HuH-7.5 (cell line): ENCODE measurements at regions not wholly inside any gene's neighbourhood (a gene's known extent, or its start where the extent isn't known, plus 50 kb on each side); places are given as distances from the start of the nearest gene placed in this dataset.
"Not testable (repeated sequence)": the region's sequence is repeated elsewhere in the genome, so short reads cannot be mapped to it uniquely, and the experiment has no call there.

Source experiments
- DNase-seq: peaks from one replicate; pipeline ENCODE4 v3.0.0; 2011; ENCODE audit warnings: low spot score

DNA sequence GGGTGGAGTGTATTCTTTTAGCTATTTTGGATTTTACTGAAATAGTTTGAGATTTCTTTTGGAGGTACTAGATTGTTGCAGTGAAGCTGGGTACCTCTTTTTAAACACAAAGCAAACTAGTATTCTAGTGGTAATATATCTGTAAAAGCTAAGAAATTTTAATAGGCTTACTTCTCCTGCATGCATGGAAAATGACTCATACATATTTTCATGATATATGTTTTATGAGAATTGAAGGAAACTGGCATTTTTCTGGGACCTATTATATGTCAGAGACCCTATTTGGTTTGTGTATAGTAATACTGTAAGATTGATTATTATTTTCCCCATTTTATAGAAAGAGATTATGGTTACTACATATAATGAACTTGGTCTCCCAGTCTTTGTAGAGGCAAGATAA is 851.0 kb downstream of the DIPK2A start:
- DNase-seq: no peak

GRCh38 chr3:144831955-144832716 is 860.5 kb downstream of the DIPK2A start:
- no peak for DNase-seq

DNA sequence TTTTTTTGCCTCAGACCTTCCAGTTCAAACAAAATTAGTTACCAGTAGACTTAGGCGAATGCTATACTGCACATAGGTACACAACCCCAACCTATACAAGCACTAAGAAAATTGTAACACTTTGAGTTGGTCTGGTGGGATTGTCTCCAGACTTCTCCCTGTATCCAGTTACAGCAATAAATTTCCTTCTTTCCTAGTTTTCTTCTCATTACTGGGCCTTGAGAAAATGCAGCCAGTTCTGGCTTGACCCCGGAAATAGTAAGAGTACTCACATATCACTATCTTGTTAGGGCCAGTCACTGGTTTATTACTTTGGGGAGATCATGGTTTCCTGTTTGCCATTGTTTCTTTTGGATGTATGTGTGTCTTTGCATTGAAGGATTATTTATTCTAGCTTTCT is 868.4 kb downstream of the DIPK2A start:
- DNase-seq: no peak

GRCh38 chr3:144840866-144841265 is 869.2 kb downstream of the DIPK2A start:
- no peak for DNase-seq

GRCh38 chr3:144843099-144843498 is 871.5 kb downstream of the DIPK2A start:
- no peak for DNase-seq

DNA sequence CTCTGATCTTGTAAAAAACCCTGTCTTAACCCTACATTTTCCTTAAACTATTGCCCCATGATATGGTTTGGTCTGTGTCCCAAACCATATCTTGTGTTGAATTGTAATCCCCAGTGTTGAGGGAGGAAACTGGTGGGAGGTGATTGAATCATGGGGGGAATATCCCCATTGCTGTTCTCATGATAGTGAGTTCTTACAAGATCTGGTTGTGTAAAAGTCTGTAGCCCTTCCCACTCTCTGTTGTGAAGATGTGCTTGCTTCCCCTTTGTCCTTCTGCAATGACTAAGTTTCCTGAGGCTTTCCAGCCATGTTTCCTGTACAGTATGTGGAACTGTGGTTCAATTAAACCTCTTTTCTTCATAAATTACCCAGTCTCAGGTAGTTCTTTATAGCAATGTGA is 881.4 kb downstream of the DIPK2A start:
- DNase-seq: no peak

DNA sequence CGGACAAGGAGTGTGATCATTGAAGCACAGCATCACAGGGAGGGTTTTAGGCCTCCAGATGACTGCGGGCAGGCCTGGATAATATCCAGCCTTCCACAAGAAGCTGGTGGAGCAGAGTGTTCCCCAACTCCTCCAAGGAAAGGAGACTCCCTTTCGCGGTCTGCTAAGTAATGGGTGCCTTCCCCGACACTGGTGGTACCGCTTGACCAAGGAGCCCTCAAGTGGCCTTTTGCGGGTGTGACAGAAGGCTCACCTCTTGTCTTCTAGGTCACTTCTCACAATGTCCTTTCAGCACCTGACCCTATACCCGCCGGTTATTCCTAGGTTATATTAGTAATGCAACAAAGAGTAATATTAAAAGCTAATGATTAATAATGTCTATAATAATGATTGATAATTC is 882.4 kb downstream of the DIPK2A start:
- not testable (repeated sequence) for DNase-seq

DNA sequence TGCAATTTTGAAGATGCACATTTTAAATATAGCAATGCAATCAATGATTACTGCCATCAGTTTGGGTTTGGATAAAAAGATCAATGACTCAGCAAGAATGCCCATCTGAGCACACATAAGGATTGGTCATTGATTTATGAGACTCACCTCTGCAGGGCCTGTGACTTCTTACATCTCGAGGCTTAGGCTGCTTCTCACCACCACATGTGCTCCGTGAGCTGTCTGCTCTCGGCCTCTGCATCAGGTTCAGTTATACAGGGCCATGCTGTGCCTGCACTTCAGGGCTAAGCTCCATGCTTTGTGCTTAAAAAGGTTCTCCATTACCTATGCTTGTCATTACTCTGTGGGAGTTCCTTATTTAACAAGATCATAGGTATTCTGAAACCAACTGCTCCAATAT is 887.5 kb downstream of the DIPK2A start:
- no peak for DNase-seq

GRCh38 chr3:144864646-144865045 is 893.0 kb downstream of the DIPK2A start:
- no peak for DNase-seq

DNA sequence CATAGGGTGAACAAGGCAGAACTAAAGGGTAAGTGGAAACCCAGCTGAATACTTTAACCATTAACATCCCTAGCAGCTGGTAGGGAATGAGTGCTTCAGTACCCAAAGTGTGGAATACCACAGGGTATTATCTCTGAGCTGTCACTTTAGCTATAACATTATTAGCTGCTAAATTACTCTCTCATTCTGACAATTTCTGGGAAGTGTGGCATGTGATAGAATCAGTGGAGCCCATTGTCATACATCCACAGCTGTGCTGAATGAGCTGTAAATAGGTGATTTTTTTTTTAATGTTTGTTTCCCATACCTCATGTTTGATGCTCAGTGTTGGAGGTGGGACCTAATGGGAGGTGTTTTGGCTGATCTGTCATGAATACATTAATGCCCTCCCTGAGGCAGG is 894.3 kb downstream of the DIPK2A start:
- DNase-seq: no peak

- DNase-seq: no peak
Observed at GRCh38 chr3:144866476-144866875, 894.9 kb downstream of the DIPK2A start.

DNA sequence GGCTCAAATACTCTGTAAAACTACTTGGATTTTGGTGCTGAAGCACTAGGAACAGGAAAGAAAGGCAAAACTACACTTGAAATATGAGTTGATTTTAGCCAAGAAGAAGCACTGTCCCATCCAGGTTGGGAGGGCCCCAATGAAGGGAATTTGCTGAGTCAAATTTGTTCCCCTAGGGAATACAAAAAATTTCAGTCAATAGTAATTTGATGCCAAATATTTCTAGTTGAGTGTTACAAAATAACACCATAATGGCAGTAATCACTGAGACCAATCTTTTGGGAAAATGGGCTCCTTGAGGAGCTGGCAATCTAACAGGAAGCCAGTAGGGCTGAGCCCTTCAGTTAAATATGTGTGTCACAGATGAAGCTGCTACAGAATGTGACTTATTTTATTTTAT is 896.9 kb downstream of the DIPK2A start:
- no peak for DNase-seq

GRCh38 chr3:144873066-144873465 is 901.4 kb downstream of the DIPK2A start:
- DNase-seq: no peak

DNA sequence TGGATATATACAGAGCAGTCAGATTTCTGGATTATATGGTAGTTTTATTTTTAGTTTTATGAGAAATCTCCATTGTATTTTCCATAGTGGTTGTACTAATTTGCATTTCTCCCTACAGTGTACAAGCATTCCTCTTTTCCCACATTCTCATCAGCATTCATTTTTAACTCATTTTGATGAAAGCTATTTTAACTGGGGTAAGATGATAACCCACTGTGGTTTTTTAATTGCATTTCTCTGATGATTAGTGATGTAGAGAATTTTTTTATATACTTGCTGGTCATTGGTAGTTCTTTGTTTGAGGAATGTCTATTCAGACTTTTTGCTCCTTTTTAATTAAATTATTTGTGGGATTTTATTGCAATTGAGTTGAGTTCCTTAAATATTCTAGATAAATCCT is 903.6 kb downstream of the DIPK2A start:
- no peak for DNase-seq

GRCh38 chr3:144877356-144877755 is 905.7 kb downstream of the DIPK2A start:
- DNase-seq: no peak

GRCh38 chr3:144879701-144880100 is 908.1 kb downstream of the DIPK2A start:
- DNase-seq: no peak

DNA sequence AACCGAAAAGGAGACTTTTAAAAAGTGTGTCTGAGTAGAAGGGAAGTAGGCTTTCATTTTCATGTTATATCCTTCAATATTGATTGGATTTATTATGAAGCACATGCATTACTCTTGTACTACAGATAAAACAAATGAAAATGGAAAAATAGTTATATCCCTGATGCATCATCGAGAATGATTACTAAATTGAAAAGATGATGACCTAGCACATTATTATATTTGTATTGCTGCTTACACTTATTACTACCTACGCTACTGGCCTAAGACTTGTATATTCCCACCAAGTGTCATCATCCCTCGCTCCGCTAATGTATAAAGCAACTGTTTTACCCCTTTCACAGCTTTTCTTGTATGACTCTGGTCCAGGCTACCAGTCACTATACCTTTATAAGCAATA is 922.4 kb downstream of the DIPK2A start:
- DNase-seq: no peak

- DNase-seq: no peak
Observed at GRCh38 chr3:144894576-144894975, 923.0 kb downstream of the DIPK2A start.

DNA sequence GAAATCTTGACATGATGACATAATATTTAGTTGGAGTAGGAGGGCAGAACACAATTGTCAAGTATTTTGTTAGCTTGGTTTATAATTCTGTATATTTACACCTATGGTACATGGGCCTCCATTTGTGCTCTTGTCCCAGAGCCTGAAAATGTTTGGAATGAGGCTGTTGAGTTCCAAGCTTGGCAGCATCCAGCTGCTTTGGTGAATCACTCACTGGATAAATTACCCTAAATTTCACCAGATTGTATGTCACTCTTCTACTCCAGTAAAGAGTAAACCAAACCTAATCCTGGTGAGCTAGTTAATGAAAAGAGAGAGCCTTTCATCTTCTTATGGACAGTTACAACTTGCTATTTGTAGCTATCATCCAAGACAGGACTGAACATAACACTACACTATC is 928.7 kb downstream of the DIPK2A start:
- no peak for DNase-seq

DNA sequence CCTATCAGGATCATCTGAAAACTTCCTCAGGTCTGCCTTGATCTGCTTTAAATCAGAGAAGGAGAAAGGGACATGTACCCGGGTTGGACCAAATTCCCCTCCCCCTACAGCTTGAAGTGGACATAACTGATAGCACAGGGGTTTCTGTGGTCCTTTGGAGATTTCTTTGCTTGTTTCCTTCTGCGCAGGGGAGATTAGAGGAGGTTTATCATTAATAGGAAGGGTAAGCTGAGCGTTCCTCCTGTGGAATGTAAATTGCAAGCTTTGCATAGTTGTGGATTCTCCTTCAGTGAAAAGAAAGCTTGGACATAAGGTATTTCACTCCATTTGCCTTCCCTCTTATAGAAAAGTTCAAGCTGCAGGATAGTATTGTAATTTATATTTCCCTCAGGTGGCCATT is 936.0 kb downstream of the DIPK2A start:
- not testable (repeated sequence) for DNase-seq

- no peak for DNase-seq
Observed at GRCh38 chr3:144912968-144913367, 941.3 kb downstream of the DIPK2A start.

DNA sequence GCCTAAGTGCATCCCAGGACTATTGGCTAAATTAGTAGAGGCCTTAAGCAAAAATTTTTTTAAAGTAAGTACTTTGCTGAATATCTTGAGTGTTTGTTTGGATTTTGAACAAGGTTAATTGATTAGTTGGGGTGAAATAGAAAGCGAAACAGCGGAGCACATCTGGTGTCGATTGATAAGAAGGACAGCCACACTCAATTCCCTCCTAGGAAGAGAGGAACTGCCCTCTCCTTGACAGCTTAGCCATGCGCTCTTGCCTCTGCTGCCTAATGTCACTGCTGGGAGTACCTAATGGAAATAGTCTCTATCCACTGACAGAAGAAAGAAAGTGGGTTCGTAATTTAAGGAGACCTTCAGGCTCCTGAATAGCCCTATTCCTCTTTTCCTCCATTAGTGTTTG is 943.6 kb downstream of the DIPK2A start:
- no peak for DNase-seq

GRCh38 chr3:144921710-144922109 is 950.1 kb downstream of the DIPK2A start:
- no peak for DNase-seq

- no peak for DNase-seq
Observed at GRCh38 chr3:144923046-144923775, 951.6 kb downstream of the DIPK2A start.
